SU-DHL-6 (cell line): ENCODE measurements at regions not wholly inside any gene's neighbourhood (a gene's known extent, or its start where the extent isn't known, plus 50 kb on each side); places are given as distances from the start of the nearest gene placed in this dataset.

Source experiments
- EZH2phosphoT487 ChIP-seq: fragments of 200-600 bp; sonication (generic), shearing (Covaris generic); conservative IDR thresholded peaks from 2 replicates; pipeline ENCODE4 v1.6.1; 2018; ENCODE audit warnings: mild to moderate bottlenecking, antibody characterized with exemption, low read length, moderate library complexity, mixed read lengths
- TF ChIP-seq, protein P1 (sequence below): fragments of 200-600 bp; sonication (generic); IDR thresholded peaks from one replicate; pipeline ENCODE4 v1.5.1; 2017; ENCODE audit warnings: antibody characterized with exemption, mild to moderate bottlenecking, low read length, moderate library complexity; ENCODE audit not compliant: insufficient read depth, poor library complexity, severe bottlenecking

DNA sequence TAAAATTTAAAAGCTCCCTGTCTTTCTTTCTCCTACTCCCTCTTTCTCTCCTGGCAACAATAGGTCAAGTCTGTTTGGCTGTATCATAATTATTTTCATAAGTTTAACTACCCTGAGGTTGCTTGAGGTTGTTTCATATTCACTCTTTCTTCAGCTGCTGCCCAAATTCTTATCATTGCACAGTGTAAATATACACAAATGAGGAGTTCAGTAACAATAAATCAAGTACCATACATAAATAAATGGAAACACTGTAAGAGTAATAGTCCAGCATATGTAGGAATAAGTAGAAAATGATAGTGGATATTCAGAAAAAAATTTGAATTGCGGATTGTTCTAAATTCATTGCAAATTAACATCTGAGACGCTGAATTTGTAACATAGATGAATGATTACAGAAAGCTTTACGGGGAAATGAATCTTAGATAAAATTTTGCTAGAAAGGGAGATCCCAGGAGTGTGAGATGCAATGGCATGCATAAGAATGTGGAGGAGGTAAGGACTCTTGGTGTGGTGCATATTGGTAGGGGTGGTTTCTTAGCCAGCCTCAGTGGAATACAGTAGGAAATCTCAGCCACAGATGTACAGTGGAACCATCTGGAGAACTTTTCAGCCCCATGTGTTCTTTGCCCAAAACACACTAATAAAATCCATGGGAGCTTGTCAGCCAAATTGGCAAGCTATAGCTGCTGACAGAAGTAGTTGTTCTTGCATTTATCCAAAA is 480.7 kb downstream of the HTR1B start:
- TF ChIP-seq, protein P1, sequence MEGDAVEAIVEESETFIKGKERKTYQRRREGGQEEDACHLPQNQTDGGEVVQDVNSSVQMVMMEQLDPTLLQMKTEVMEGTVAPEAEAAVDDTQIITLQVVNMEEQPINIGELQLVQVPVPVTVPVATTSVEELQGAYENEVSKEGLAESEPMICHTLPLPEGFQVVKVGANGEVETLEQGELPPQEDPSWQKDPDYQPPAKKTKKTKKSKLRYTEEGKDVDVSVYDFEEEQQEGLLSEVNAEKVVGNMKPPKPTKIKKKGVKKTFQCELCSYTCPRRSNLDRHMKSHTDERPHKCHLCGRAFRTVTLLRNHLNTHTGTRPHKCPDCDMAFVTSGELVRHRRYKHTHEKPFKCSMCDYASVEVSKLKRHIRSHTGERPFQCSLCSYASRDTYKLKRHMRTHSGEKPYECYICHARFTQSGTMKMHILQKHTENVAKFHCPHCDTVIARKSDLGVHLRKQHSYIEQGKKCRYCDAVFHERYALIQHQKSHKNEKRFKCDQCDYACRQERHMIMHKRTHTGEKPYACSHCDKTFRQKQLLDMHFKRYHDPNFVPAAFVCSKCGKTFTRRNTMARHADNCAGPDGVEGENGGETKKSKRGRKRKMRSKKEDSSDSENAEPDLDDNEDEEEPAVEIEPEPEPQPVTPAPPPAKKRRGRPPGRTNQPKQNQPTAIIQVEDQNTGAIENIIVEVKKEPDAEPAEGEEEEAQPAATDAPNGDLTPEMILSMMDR = no peak
- TF ChIP-seq EZH2phosphoT487 = no peak
